GM19463 (cell line): ENCODE measurements at regions not wholly inside any gene's neighbourhood (a gene's known extent, or its start where the extent isn't known, plus 50 kb on each side); places are given as distances from the start of the nearest gene placed in this dataset.
"Not testable (repeated sequence)": the region's sequence is repeated elsewhere in the genome, so short reads cannot be mapped to it uniquely, and the experiment has no call there.

Source experiments
- ATAC-seq: cut with Tn5 transposase; IDR thresholded peaks from one replicate; pipeline ENCODE4 v1.9.1; 2021; ENCODE audit warnings: mild to moderate bottlenecking, moderate library complexity; ENCODE audit not compliant: unreplicated experiment

DNA sequence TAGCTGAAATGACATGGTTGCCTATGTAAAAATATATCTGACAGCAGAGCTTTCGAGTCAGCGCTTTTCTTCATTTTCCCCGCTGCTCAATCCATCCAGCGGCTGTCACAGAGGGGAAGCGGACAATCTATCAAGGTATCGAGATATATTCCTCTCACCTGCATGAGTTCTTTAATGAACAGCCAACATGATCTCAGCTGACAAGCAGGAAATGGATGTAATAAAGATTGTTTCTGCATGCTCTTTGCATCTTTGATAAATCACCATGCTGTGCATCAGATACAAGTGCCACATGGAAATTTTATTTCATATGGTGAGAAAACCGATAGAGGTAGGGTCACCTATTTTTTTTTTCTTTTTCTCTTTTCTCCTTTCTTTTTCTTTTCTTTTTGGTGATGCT lies 602.3 kb upstream of the MMS22L start:
- no peak for ATAC-seq

DNA sequence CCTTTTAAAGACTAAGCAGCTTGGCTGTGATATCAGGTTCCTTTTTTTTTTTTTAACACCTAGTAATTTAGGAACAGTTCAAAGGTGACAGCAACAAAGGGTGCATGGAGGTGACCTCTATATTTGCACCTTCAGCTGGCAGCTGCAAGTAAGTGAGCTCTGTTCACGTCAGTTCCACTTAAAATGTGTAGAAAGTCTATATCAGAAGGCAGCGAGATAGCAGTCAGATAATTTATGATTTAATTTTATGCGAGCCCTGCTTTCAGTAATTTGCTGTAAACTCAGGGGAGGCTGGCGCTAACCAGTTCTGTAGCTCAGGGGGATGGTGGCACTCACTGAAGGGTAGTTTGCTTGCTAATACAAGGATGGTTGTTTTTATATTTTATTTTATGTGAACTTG lies 602.8 kb upstream of the MMS22L start:
- no peak for ATAC-seq

- no peak for ATAC-seq
Observed at GRCh38 chr6:97901531-97901930, 618.5 kb upstream of the MMS22L start.

DNA sequence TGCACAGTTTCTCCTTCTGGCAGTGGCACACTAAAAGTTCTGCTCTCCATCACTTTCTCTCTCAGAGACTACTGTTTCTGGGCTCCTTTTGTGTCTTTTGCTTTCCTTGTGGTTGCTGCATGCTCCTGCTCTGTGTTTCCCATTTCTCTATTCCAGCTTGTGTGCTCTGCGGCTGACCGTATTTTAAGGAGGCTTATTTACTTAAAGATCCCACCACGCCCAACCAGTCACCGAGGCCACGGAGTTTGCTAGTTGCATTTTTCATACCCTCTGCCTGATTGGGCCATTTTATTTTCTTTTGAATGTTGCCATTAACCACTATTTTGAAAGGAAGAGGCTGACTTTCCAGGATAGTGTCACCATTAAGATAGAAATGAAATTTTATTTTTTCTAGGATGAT lies 626.4 kb upstream of the MMS22L start:
- no peak for ATAC-seq

DNA sequence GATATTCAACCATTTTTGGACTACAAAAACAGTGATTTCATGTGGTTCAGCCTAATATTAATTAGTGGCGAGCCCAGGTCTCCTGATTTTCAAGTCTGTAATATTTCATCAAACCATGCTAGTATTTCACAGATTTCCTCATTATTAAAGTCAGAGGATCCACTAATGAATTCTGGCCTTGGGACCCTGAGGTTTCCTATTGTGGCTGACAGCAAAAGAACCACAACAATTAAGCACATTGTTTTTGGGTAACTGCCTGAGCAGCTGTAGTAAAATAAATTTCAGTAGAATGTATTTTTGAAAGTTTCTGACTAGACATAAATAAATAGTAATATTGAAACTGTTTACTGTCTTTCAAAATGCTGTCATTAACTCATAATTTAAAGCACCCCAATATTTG lies 630.7 kb upstream of the MMS22L start:
- ATAC-seq: no peak

- no peak for ATAC-seq
Observed at GRCh38 chr6:97914912-97915311, 631.9 kb upstream of the MMS22L start.

DNA sequence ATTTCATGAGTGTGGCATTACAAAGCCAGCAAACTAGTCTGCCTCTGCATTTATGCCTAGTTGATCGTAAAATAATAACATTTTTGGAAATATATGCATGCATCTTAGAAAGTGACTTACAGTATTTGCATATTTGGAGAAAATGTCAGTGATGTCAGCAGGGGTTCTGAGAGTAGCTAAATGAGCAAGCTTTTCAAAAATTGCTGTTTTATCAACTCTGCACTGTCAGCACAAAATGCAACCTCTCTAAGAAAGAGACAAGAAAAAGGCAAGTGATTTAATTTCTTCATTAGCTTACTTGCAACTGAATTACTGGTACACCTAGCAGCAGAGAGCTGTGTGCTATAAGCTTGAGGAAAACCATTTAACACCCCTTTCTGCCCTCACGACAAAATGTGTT lies 632.5 kb upstream of the MMS22L start:
- no peak for ATAC-seq

GRCh38 chr6:97917369-97917768 lies 634.4 kb upstream of the MMS22L start:
- ATAC-seq: no peak

DNA sequence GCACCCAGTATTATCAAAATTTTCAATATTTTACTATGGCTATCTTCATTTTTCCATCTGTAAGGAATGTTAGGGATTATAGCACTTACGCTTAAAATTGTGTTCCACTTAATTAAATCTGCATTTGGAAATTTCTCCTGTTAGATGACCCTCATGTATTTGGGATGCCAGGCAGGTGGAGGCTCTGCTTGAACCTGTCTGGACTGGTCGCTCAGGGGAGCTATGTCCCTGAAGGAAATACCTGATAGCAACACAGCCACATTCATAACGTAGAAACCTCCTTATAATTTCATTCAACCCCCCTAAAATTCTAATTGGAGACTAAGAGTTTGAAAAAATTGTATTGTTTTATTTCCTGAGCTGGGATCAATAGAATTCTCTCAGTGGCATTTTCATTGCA lies 636.0 kb upstream of the MMS22L start:
- no peak for ATAC-seq

DNA sequence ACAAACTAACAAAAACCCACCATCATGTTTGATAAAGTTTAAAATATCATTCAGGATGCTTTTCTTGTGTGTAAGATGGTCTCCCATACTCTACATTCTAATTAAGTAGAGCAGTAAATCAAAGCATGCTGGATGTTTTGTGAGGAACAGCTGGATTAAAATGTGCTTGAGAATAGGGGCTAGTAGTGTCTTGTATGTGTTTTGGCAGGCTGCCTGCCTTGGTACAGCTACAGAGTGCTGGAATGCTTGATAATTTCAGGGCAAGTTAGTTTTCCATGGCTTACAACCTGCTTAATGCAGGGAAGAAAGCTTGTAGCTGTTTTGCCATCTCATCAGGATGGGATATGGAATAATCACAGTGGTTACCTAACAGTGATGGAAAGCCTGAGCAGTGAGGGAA lies 636.6 kb upstream of the MMS22L start:
- ATAC-seq: no peak

DNA sequence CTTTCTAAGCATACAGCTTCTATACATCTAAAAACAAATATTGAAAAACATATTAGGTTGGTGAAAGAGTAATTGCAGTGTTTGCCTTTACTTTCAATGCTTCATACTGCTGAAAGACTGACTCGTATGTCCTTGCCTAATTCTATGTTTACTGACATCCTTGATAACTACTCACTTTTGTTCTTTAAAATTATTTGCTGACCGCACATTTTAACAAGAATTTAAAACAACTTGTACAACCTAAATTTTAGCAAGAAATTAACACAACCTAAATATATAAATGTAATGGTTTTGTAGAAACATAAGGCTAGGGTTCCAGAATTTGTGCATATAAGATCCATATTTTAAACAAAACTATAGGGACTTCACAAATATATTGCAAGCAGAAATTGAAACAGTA lies 640.2 kb upstream of the MMS22L start:
- no peak for ATAC-seq

DNA sequence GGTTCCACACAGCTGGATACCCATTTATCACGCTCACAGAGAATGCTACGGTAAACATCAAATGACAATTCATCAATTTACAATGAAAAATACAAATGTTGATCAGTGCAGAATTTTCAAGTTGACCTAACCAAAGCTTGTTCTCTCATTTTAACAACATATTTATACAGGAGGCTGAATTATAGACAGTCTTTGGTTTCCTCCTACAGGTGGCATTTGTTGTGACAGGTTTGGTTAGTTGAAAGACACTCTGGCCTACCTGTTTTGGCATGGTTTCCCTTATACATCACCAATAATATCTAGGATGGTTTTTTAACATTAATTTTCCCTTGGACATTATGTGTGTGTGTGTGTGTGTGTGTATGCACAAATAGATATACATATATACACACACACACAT lies 642.5 kb upstream of the MMS22L start:
- no peak for ATAC-seq

DNA sequence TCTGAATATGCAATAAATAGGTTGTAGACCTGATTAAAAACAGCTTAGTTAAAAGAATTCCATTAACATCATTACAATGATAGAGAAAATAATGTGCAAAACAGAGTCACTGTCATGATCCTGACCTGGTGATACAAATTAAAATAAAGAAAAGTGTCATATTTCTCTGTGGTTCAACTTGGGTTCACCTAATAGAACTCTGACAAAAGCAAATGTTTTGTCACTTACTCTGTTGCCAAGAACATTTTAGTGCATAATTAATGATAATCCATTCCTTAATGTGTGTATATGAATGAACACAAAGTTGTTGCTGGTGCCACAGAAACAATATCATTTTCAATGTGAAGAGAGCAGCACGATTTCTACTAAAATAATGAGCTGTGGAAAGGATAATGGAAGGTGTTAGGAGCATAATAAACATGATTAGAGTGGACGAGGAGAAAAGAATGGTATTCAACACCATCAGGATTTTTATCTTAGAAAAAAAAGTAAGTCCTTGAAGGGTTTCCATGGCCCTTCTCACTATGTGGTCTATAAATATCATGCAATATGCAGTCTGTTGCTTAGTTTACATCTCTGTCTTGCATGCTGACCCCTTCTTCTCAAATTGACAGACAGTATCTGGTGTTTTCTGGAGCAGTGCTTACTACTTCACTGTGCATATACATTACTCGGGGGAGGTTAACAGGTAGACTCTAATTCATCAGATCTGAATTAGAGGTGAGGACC lies 656.6 kb upstream of the MMS22L start:
- no peak for ATAC-seq

- no peak for ATAC-seq
Observed at GRCh38 chr6:97947841-97948240, 664.8 kb upstream of the MMS22L start.

- ATAC-seq: no peak
Observed at GRCh38 chr6:97958134-97958533, 675.1 kb upstream of the MMS22L start.

GRCh38 chr6:97963193-97963592 lies 680.2 kb upstream of the MMS22L start:
- no peak for ATAC-seq

GRCh38 chr6:97969065-97969464 lies 686.0 kb upstream of the MMS22L start:
- ATAC-seq: no peak

DNA sequence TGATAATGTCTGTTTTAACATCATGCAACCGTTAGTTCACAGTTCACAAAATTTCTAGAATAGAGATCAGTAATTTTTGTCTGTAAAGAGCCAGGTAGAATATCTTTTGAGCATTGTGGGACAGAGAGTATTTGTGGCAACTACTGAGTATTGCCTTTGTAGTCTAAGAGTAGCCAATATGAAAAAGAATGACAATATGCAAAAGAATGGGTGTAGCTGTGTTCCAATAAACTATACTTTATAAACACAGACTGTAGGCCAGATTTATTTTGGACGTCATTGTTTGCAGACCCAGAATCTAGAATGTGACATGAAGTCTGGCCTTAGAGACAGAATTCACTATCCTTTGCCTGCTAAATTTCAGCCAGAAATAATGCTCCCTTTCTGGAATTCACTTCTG lies 694.1 kb upstream of the MMS22L start:
- ATAC-seq: no peak

- ATAC-seq: no peak
Observed at GRCh38 chr6:97978855-97979271, 695.8 kb upstream of the MMS22L start.

- not testable (repeated sequence) for ATAC-seq
Observed at GRCh38 chr6:97979285-97979684, 696.3 kb upstream of the MMS22L start.

GRCh38 chr6:97989451-97989850 lies 706.4 kb upstream of the MMS22L start:
- ATAC-seq: no peak

DNA sequence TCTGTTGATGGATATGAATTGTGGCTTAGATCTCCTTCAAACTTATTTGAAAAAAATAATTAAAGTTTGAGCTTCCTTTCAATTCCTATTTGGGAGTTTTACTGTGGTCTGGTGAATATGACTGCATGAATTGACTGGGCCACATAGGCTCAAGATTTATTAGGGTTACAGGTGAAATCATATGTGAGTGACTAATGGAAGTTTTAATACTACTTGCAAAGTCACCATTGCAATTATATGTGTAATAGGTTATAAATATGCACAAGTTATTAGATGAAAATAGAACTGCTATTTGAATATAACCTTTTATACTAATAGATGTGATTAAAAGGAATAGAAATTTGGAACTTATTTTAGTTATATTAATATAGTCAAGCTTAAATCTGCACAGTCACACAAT lies 712.1 kb upstream of the MMS22L start:
- no peak for ATAC-seq

DNA sequence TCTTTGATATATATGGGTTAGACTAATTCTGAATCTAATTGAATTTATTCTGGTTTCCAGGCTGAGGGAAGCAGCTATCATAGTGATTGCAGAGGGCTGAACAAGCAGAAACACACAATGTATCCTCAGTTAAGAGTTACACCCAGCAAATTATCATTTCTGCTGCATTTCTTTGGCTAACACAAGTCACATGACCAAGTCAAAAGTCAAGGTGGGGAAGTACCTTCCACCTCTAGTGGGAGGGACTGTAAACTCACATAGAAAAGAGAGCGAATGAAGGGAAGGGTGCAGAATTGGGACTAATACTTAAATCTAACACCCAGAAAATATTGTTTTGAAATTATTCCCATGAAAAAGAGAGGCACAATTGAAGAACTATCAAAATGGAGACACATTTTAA lies 719.7 kb upstream of the MMS22L start:
- ATAC-seq: no peak
